ENCODE measurements at regions not wholly inside any gene's neighbourhood (a gene's known extent, or its start where the extent isn't known, plus 50 kb on each side); places are given as distances from the start of the nearest gene placed in this dataset.

DNA sequence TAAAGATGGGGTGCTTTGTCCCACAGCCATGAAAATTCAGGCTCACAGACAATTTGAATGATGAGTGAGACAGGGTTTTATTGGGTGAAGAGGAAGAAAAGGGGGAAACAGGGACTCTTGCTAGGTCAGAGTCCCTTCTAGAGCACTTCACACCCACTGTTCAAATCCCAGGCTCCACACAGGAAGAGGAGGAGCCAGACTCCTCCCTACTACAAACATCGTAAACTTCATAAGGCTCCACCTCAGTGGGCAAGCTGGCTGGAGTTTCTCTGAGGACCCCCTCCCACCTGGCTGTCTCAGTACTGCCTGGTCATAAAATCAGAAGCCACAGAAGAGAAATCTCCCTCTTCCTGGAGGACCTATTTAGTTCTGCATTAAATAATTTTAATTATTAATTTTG is 80.3 kb upstream of the KCNMB2 start:
- no peak for DNase-seq (ENCODE audit: low spot score)

DNA sequence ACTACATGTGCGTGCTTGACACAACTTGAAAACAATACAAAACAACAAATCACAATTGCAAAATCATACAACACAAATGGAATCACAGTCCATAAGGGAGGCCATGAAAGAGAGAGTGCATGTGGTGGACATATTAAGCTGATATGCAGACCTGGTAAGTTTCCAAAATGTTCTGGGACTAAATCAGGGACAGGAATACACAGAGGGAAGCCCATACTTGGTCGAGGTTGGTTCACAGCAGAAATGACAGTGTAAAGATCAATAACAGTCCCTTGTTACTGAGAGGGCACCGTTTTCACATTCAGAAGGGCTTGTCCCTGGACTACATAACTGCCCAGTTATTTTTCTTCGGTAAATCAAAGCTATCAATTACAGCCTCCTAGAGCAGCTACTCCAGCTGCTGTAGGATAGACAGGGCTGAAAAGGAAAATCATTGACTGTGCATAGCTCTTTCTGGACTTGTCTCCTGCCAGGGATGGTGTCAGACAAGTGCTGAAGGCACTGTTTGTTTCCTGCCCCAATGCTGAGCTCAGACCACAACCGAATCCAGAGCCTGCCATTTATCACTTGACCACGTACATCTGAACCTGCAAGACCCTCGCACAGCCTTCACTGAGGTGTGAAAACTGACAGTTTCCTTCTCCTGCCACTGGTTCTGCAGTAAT is 79.5 kb upstream of the KCNMB2 start:
- no peak for DNase-seq (ENCODE audit: low spot score)

DNA sequence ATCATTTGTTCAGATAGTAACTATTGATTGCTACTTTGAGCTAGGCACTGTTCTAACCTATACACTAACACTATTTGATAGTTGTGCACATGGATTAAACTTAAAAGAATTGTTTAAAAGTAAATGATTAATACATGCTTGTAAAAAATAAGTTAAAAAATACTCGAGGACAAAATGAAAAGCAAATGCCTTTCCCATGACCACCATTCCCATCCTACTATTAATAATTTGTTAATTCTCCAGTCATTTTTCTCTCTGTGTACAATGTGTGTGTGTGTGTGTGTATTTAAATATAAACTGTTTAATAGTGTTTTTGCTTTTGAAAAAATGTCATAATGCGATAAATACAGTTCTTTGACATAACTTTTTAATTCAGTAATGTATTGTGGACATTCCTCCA is 78.7 kb upstream of the KCNMB2 start:
- no peak for DNase-seq (ENCODE audit: low spot score)

DNA sequence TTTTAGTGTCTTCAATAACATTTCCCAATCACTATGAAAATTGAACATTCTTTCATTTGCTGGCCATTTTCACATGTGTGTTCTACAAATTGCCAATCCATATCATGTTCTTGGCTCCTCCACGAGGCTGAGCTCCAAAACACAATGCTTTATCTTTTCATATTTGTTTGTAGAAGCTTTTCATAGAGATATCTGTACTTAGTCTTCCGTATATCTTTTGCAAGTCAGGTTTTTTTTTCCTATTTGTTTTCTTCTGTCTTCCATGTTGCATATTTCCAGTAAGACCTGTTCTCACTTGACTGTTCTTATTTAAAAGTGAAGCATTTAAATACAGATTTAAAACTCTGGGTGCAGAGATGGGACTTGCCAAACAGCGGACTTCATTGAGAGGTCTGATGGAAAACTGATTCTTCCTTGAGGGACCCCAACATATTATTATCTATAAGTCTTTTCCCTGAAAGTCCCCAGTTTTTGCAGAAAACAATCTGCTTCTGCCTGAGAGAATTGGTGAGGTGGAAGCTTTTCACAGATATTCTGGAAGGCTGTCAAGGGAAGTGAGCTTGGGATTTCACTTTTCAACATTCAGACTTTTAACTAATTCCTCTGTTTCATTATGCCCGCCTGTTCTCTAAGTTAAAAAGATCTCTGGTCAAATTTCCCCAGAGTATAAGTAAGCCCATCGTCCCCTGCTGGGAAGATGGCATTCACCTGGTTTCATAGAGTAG is 77.8 kb upstream of the KCNMB2 start:
- DNase-seq (ENCODE audit: low spot score): no peak

DNA sequence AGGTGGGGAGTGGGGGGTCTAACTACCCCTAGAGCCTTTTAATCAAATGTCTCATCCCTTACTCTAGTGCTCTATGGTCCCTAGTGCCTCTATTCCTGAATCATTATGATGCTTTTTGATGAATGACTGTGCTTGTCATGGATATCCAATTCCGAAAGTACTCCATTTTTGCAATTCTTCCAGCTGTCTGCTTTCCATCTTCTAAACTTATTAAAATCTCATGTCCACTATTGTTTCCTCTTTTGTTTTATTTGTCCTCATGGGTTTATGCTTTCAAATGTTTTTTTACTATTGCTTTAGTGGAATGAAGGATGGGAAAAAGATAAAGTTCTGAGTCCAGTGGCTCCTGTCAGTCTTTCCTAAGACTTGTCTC is 77.2 kb upstream of the KCNMB2 start:
- no peak for DNase-seq (ENCODE audit: low spot score)

DNA sequence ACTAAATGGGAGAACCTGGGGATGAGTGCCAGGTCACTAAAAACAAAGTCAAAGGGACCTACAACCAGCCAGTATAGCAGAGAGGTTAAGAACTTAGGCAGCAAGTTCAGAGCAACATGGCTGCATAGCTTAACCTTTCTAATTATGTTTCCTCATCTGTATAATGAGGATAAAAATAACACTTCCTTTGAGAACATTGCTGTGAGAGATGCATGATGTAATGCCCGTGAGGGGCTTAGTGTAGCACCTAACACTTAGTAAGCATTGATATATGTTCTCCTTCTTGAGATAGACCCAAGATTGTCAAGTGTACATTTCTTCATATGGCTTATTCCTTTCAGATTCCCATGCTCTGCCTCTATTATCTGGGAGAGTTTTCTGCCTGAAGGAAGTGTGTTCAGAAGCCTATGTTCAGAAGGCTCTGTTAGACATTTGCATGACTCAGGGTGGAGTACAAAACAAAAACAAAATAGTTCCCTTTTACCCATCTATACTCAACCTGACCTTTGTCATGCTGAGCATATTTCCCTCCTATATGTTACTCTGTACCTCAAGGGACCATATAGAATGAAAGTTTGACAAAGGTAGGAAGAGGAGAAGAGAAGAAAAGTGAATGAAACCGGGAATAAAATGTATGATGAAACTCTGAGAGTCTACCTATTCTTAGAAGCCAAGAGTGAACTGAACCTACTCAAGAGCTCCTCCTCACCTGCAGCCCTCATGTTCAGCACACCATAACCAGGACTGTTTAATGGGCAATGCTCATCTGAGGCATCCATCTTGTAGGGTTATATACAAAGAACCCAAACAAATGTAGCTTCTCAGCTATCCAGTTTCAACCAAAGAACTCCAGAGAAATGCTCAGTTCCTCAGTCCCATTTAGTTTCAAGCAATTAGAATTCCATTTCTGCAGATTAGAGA is 70.7 kb upstream of the KCNMB2 start:
- DNase-seq (ENCODE audit: low spot score): no peak

DNA sequence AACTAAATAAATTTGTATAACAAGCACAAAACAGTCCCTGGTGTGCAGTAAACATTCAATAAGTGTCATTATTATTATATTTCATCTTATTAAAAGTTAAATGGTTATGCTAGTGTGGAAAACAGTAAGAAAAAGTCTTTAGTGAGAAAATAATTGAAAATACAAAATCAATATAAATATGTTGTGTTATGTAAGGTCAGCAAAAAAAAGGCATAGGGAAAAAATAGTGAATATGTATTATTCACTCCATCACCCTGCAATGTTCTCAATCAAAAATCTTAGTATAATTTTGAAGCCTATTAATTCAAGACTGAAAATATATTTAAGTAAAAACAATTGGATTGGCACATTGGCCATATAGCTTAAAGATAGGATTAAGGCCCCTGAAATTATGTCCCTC is 63.3 kb upstream of the KCNMB2 start:
- DNase-seq (ENCODE audit: low spot score): no peak

DNA sequence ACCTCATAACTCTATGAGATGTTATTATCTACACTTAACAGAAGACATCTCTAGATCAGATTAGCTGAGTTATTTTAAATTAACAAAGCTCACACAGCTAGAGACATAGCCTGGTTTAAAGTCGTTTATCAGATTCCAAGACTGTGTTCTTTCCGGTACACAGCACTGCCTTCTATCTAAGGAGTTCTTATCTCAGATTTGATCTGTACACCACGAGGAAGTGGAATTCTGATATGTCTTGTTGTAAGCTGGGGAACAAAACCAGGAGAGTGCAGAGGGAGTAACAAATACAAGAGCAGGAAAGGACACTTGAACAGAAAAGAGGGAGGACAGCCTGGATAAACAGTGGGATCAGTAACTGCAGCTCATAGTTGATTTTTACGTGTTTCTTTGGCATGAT is 61.7 kb upstream of the KCNMB2 start:
- no peak for DNase-seq (ENCODE audit: low spot score)

DNA sequence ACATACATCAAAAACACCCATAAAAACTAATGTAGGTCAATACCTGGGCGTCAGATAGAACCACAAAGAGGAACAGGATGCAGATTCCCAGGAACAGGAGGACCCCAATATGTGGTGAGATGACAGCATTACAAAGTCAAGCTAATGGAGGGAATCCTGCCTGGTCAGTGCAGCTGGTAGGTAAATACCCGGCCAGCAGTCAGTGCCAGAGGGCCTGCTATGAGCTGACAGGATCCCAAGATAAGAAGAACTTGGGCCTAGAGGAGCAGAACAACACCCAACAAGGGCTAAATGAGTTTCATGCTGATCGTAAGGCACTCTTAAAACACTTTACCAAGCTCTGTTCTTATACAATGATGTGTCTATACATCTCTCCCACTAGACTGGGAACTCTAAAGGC is 61.2 kb upstream of the KCNMB2 start:
- DNase-seq (ENCODE audit: low spot score): no peak

DNA sequence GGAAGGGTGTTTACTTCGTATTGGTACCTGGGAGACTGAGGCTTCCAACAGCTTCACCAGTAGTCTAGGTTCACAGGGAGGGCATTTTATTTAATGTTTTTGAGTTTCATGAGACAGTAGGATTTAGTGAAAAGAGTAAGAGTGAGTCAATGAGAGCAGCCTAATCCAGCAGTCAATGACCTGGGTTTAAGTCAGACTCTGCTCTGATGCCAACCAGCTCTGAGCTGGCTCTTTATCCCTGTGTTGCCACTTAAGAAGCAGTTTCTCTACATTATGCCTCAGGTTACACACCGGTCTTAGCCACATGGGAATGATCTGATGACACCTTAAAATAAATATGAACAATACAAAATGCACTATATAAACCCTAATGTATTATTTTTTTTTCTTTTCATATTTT is 59.4 kb upstream of the KCNMB2 start:
- DNase-seq (ENCODE audit: low spot score): no peak

DNA sequence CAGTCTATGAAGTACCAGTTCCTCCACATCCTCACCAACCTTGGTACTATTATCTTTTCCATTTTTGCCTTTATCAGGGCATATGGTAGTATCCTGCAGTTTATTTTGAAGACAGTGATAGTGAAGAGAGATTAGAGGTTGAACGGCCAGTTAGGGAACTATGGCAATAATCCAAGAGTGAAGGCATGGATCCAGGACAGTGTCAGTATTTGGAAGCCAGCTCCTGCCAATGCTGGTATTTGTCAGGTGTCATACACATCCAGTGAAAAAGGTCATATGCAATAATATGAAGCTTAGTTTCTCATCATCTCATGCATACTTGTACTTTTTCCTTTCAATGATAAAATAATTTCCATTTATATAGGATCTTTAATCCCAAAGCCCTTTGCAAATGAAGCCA is 56.8 kb upstream of the KCNMB2 start:
- no peak for DNase-seq (ENCODE audit: low spot score)

DNA sequence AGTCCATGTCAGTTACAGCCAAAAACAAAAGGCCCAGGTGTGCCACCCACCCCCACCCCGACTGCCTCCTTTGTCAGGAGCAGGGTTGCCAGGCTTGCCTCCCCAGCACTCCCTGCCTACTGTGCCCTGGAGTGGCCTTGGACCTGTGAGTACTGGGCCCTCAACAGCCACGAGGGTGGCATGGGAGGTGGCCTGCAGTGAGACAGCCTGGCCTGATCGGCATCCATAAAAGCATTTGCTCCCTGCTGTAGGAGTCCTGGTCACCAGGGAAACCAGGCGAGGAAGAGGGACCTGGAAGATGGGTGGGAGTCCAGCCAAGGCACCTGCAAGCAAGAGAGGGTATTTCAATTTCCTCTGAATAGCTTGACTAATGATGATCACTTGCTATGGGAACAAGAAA is 56.4 kb upstream of the KCNMB2 start:
- no peak for DNase-seq (ENCODE audit: low spot score)

DNA sequence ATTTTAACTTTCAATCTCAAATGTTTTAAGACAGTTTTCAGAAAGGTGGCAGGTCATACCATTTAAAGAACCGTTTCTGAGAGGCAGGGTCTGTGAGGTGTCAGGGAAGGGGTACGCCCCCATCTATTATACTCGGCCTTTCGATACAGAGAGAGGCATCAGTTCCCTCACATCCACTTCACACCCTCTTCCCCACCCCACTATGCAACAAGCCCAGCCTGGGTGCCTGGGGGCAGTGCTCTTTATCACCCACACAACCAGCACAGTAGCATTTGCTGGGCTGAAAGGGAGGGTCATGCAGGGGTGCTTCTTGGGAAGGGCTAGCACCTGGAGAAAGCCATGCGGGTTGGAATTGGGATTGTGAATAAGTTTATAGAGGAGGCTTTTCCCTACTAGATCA is 56.0 kb upstream of the KCNMB2 start:
- DNase-seq (ENCODE audit: low spot score): no peak

DNA sequence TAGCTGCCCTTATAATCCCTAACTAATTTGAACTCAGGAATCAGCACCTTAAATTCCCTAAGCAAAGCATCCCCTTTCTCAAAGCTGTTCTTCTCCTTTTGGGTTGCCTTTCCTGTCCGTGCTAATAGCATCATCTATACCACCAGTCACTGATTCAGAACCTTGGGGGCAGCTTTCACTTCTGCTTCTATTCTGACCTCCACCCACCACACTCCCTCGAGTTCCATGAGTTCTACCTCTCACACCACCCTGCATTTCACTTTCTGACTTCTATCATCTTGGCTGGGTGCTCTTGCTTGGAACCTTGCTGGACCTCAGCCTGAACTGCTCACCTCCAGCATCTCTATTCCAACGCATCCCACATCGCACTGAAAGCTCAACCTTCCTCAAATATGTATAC is 55.4 kb upstream of the KCNMB2 start:
- no peak for DNase-seq (ENCODE audit: low spot score)

DNA sequence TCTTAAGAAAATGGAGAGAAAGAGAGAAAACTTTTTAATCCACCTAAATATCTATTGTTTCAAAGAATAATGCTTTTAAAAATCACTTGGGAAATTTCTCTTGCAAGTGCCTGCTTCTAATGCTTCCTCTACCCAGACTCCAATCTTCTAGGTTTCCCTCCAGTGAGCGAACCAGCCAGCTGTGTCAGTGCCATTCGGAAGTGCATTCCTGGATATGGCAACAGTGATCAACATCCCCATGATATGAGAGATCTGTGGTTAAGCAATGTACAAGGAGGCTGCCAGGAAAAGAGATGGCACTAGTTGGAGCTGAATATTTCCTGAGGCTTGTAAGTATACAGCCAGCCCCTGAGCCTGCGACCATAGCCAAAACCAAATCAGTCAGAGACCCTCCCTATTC is 53.3 kb upstream of the KCNMB2 start:
- DNase-seq (ENCODE audit: low spot score): no peak

DNA sequence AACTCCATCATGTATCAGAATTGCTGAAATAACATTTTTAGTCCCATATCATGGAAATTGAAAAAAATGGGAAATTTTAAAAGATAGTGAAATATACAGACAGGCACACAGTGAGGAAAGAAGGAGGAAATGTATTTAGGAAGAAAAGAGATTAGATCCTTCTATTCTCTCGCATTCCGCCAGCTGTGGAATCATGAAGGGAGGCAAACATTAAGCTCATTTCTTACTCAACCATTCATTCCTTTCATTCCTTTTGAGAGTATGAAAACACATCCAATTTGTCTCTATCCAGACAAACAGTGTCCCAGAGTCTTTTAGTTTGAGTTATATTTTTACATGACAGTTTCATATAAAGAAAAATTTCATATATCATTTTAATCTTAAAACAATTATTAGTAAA is 52.5 kb upstream of the KCNMB2 start:
- no peak for DNase-seq (ENCODE audit: low spot score)

DNA sequence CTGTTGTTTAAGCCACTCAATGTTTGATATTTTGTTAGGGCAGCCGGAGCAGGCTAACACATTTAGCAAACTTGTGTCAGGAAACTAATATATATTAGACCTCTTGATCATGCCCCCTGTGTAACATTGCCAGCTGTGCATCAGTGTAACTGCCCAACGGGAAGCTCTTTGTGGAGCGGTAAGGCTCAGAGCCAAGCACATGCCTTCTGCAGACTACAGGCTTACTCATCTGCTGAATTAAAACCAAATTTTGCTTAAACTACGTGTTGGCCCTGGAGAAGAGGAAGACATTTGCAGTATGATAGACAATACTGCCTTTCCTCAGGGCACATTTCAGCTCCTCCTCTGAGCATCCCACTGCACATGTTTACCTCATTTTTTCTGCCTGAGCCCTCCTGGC is 50.5 kb upstream of the KCNMB2 start:
- no peak for DNase-seq (ENCODE audit: low spot score)

Measured in iPS-NIHi11 (cell line).